HG02981 (cell line): ENCODE measurements at regions not wholly inside any gene's neighbourhood (a gene's known extent, or its start where the extent isn't known, plus 50 kb on each side); places are given as distances from the start of the nearest gene placed in this dataset.

Source experiments
- ATAC-seq: cut with Tn5 transposase; IDR thresholded peaks from one replicate; pipeline ENCODE4 v1.9.1; 2021; ENCODE audit warnings: mild to moderate bottlenecking, moderate library complexity; ENCODE audit not compliant: unreplicated experiment

DNA sequence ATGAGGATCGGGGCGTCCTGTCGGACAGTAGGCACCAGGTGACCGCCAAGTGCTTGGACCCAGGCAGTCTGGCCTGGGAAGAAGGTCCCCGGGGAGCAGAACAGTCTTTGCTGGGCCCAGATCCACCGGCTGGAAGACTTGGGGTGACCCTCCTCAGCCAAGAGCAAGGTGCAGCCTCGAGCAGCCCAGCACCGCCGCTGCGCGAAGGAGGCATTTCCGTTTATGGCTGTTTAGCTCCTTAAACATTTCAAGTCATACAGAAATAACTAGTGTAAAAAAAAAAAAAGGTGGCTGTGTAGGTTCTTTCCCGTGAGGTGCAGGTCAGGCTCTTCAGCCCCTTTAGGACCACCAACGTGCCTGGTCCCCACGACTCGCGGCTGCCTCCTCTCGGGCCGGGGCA, 370.2 kb downstream of the CMPK2 start:
- ATAC-seq, result no peak

DNA sequence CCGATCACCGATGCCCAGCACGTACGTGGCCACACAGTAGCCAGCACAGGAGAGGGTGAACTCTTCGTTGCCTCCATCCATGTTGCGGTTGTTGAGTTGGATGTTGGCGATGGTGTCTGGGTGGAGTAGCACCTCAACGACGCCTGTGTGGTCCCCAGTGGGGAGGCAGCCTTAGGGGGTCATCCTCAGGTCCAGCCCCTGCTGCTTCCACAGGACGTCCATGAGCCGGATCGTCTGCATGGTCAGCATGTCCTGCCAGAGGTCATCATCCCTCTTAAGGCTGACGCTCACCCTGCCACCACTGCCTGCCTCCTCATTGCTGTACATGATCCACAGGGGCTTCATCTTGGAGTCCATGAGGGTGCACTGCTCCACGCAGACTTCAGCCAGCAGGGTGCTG, 369.3 kb downstream of the CMPK2 start:
- ATAC-seq, result no peak

DNA sequence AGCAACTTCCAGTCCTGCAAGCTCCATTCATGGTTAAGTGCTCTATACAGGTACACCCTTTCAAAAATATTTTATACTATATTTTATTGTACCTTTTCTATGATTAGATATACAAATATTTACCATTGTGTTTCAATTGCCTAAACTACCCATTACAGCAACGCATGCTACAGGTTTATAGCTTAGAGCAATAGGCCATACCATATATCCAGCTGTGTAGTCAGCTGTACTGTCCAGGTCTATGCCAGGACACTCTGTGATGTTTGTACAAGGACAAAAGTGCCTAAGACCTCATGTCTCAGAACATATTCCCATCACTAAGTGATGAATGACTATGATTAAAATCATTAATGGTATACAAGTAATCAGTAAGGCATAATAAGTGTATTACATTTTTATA, 368.7 kb downstream of the CMPK2 start:
- ATAC-seq, result no peak

DNA sequence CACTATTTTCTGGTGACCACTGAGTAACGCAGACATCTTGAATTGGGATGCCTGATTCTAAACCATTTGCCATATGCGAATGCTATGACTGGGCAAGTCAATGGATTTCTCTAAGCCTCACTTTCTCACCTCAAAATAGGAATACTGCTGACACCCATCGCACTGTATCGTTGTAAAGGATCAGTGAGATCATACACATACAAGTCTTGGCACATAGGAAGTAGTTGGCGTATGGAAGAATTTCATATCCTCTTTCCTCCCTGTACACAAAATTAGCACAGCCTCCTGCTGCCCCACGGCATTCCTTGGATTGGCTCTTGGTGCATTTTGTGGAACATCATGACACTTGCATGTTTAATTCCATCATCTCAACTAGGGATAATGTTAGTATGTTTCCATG, 366.9 kb downstream of the CMPK2 start:
- no peak for ATAC-seq

DNA sequence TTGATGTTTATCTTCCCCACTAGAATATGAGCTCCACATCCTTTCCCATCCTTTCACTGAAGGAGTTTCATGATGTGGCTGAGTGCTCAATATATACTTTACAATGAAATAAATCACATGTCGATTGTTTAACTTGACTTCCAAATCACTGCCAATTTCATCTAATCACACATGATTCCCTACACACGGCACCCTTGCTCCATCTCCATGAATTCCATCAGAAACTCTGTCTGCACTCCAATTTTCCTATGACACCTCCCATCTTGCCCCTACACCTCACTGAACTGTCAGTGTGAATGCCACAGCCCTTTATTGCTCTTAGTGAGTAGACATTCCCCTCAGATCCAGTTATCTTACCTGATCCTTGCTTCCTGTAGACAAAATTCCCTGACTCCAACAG, 366.0 kb downstream of the CMPK2 start:
- ATAC-seq, result no peak

DNA sequence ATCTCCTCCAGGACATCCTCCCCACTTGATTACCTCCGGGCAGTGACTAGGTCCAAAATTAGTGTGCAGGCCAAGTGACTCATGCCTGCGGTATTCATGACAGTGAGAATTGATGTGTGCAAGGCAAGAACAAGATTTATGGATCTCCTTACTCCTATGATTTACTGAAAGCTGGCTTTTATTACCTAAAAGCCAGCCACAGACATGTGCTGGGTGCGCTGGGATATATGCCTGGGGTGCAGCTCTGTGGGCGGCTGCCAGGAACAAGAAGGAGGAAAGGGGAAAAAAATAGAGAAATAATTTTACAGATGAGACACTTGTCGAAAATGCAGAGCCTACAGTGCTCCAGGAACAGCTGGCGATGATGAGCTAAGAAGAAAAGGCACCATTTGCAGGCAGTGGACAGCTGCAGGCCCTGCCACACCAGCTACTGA, 359.3 kb downstream of the CMPK2 start:
- ATAC-seq, result no peak

DNA sequence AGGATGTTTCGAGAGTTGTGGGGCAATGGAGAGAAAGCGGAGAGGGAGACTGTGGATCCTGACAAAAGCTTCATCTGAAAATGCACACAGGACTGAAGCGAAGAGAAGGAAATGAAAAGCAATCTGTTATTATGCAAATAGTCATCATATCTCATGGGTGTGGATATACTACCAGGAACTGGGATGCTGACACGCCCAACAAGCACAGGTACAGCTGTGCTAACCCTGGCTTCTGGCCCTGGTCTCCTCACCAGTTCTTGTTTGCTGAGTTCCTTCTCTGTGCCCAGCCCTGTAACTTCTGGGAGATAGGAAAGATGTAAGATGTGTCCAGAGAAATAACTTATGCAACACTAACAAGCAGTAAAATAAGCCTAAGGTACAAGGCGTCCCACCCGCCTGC, 358.8 kb downstream of the CMPK2 start:
- no peak for ATAC-seq

DNA sequence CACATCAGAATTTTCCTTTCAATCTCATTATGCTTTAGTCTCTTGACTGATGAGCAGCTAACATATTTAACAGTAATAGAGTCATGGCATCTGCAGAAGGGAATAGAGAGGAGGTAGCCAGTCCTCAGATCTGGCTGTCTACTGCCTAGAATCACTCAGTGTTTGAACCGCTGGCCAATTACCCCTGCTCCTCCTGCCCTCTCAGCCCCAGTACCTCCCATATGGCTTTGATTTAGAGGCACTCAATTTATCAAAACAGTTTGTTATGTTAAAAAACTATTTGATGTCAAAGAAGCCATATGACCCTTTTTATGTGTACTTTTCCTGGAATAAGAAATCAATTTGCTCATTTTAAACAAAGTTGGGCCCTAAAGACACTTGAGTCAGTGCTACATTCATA, 355.2 kb downstream of the CMPK2 start:
- no peak for ATAC-seq

DNA sequence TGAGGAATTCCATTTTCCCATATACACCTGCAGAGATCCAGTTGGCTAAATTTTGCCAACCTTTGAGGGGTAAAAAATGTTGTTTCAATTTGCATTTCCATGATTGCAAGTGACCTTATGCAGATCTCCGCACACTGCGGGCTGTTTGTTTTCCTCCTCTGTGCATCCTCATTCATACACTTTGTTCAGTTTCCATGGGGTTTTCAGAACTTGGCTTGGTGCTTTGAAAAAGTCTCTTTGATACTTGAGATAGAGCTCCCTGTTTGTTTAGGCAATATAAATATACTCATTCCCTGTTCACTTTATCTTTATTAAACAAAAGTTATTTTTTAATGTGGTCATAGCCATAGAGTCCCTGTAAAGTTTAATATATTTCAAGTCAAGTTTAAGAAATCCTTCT, 353.1 kb downstream of the CMPK2 start:
- no peak for ATAC-seq

DNA sequence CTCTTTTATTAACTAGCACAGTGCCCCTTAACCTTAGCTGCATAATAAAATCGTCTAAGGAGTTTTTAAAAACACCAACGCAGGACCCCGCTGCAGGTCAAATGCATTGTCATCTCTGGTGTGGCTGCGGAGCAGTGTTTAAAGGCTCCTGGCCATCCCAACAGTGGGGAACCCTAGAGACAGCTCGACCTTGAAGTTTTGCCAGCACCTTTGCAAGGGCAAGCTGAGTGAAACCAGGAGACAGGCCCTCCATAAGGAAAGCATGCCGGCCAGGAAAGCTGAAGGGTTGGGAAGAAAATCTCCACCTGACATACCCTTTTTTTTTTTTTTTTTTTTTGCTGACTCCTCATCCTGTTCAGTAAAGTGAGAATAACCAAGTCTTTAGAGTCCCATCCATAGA, 349.0 kb downstream of the CMPK2 start:
- ATAC-seq, result no peak

DNA sequence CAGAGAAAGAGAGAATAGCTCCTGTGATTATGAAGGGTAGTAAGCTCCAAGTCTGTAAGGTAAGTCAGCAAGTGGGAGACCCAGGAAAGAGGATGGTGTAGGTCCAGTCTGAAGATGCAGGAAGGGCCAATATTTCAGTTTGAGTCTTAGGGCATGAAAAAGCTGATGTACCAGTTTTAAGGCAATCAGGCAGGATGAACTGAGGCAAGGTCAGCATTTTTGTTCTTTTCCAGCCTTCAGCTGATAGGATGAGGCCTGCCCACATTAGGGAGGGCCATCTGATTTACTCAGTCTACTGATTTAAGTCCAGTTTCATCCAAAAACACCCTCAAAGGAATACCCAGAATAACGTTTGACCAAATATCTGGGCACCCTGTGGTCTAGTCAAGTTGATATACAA, 347.3 kb downstream of the CMPK2 start:
- ATAC-seq, result no peak

DNA sequence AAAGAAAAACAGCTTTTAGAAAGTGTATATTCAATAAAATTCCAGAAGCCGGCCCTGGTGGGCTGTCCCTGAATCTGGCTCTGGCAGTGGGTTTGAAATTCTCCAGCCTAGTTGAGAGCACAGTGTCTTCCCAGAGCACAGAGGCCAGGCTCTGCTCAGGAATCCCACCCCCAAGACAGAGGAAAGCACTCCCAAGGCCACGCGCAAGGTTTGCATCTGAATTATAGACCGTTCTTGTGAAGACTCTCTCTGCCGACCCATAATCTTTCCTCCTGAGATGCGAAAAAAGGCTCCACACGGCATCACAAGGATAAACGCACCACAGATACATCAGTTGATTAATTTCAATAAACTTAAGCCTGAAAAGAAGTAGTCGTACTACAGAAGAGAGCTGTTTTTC, 342.2 kb downstream of the CMPK2 start:
- ATAC-seq, result no peak

DNA sequence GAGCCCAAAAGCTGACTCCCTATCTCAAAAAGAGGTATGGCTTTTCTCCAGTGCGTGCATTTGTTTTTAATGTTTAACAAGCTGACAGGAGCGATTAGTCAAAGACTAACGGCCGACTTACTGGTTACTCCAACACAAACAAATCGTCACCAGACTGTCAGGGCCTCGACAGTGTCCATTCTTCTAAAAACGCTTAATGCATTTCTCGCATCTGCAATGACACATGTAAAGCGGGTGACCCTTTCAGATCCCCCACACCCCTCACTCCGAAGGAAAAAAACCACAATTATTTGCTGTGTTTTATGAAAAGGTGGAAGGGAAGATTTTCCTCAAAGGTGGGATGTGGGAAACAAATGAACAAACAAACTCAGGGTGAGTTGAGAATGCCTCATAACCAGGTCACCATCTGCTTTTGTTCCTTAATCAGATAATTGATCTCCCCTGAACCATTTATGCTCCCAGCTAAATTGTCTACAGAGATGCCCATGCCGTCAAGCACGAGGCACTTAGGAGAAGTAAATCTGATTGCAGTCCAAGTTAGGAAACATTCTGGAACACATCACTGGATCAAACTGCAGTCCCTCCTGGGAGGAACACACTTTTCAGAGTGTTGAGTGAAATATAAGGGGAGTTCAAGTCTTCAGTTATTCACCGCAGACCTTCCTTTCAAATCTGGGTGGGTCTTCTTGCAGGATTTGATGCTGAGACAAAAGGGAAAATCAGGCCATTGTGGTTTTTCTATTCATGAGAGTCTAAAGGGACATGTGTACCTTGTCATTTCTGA, 340.8 kb downstream of the CMPK2 start:
- ATAC-seq, result no peak

DNA sequence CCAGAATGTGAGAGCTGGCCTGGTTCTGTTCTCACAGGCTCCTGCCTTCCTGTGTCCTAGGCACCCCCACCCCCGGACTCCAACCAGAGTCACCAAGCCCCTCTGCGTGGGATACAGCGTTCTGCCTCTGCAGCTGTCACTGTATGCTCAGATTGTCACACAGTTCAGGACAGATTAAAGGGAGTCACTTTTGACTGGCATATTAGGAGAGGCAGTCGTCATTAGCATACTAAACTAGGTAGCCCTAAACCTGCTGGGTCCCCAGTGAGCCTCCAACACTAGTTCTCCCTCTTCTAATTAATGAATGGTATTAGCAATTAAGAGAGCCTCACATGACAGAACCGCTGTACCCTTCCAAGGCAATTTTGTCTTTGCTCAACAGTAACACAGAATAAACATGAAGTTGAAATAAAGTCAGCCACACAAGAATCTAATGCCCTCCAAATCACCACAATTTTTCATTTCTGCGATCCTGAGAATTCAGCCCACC, 340.2 kb downstream of the CMPK2 start:
- ATAC-seq, result no peak

DNA sequence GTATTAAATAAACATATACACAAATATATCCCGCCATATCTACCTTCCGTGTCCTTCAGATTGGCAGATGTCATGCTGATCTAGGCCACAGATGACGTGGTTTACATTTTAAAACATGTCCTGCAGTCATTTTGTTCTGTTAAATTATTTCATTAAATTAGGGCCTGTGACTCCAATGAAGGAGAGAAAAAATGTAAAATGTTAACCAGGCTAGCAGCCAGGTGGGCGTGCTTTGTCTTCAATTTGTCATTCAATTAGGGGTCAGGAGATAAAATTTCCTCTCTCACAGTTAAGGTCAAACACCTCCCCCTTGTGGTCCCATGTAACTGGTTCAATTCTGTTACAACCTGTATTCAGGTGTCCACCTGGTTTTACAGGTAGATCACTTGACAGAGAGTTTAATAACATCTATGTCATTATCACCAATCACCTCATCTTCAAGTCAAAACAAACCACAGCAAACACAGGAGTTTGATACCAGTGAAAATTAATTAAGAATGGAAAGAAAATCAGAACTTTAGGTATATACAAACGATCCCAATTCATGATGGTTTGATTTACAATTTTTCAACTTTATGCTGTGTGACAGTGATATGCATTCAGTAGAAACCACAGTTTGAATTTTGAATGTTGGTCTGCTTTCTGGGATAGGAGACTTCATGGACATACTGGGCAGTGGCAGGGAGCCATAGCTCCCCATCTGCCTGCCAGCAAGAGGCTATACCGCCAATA, 339.4 kb downstream of the CMPK2 start:
- ATAC-seq, result no peak

DNA sequence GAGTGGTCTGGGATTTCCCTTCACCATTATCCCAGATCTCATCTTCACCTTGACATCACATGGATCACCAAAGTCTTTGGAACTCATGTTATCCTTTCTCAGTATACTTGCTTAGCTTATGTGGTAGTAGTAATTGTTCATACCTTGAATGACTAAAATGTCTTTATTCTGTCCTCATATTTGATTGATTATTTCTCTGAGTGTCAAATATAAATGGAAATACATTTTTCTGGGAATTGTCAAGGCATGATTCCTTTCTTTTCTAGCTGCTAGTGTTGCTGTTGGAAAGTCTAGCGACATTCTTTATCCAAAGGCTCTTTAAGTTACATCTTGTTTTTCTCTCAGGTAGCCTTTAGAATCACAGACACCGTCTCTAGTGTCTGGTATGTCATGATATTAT, 334.4 kb downstream of the CMPK2 start:
- ATAC-seq, result no peak

DNA sequence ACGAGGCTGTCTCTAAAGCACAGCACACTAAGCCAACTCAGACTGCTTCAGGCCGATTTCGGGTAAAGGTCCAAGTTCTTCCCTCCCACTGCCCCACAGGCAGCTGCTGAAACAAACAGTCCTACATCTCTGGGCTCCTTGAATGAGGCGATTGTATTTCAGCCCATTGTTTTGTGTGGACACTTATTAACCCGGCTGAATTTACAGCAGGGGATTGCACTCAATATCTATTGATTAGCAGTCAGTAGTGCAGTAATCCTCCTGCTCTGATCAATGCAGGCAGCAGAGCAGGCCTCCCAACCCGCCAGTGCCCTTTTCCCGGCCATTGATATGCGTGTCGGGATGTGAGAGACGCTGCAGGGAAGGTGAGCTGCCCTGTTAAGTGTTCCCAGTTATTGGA, 330.1 kb downstream of the CMPK2 start:
- no peak for ATAC-seq

DNA sequence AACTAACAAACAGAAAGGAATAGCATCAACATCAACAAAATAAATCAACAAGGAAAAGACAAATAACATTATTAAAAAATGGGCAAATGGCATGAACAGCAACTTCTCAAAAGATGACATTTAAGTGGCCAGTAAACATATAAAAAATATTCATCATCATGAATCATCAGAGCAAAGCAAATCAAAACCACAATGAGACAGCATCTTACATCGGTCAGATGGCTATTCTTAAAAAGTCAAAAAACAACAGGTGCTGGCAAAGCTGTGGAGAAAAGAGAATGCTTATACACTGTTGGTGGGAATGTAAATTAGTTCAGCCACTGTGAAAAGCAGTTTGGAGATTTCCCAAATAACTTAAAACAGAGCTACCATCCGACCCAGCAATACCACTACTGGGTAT, 327.1 kb downstream of the CMPK2 start:
- ATAC-seq, result no peak

DNA sequence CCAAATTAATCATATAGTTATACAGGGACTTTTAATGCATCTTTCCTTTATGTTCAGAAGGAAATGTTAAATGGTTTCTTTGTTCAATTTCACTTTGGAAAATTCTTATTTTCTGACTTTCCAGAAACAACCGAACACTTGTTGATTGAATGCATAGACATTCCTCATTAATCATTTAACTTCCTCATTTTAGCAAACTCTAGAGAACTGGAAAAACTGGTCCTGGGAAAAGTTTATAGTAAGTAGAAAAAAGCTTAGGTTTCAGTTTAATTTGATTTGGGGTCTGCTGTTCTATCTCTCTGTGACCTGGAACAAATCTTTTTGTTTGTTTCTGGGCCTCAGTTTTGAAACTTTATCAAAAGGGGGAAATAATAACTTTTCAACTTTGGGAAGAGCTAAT, 320.4 kb downstream of the CMPK2 start:
- no peak for ATAC-seq

DNA sequence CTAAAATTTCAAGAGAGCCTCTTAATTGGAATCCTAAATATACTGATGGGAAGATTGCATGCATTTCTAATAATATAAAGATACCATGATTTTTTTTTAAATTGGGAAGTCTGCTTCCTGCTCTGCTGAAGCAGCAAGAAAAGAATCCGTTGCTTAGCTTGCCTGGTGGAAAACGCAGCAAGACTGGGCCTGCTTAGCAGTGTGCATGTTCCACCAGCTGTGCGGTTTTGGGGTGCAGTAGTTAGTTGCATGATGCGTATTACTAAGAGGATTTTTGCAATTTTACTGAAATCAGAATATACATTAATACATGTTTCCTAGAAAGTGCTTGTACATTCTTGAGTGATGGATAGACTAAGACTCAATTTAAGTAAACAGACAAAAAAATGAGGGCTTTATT, 319.9 kb downstream of the CMPK2 start:
- no peak for ATAC-seq

DNA sequence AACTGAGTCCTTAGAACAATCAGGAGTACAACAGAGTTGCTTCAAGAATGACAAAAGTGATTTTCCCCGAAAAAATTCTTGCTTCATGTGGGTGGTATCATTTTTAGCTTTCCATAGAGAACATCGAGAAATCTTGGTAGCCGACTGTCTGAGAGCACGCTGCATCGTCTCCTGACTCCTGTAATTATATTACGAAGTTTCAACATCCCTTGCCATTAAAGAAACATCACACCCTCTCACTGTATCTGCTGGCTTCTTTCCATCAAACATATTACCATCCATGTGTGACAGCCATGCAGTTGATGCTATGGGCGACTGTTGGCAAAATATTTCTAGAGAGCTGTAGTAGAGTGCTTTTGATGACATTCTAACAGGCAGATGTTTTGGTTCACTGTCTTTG, 311.2 kb downstream of the CMPK2 start:
- ATAC-seq, result no peak

DNA sequence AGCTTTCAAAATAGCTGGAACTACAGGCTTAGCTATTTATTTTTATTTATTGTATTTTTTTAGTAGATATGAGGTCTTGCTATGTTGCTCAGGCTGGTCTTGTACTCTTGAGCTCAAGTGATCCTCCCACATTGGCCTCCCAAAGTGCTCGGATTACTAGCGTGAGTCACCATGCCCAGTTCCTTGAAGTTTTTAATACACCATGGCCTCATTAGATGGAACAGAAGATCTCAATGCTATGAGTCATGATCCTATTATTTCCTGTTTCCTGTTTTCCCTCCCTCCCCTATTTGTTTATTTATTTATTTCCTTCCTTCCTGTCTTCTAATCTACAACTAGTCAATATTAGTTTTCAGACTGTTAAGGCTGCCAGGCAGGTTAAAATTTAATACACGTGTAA, 309.0 kb downstream of the CMPK2 start:
- ATAC-seq, result no peak
